IMR-90 (cell line): ENCODE measurements at regions not wholly inside any gene's neighbourhood (a gene's known extent, or its start where the extent isn't known, plus 50 kb on each side); places are given as distances from the start of the nearest gene placed in this dataset.
A peak's percentile ranks its signal among the peaks of the same experiment; 100 is the strongest.

ENCODE experiments used
- ATAC-seq: fragments of 200-7000 bp; cut with Tn5 transposase; 2 replicates; pipeline ENCODE4 v1.9.1; 2020; ENCODE audit warnings: low read depth, mild to moderate bottlenecking, moderate library complexity
- BruUV-seq: library from RNA; stranded (reverse); fragments of 400-500 nt; replicated peaks from 2 replicates; lab custom pipeline; 2021; lab: Mats Ljungman, UMichigan
- CTCF ChIA-PET: fragments of 300-600 bp; formaldehyde crosslinking; extraction: SDS; loops from one replicate; lab custom pipeline; 2021; ENCODE audit warnings: antibody characterized with exemption; lab: Yijun Ruan, JAX
- POLR2A ChIA-PET: fragments of 300-600 bp; sonication (Branson Sonifier 250); formaldehyde crosslinking; loops from one replicate; lab custom pipeline; 2022; ENCODE audit warnings: antibody characterized with exemption; ENCODE audit not compliant: unreplicated experiment; lab: Charles Lee
- DNase-seq: peaks from one replicate; pipeline ENCODE4 v3.0.0; 2013
- H2AFZ ChIP-seq: replicated peaks from 2 replicates; pipeline ENCODE3; 2013; ENCODE audit warnings: low read length, mild to moderate bottlenecking; ENCODE audit not compliant: poor library complexity
- H2AK5ac ChIP-seq: 2 replicates; pipeline ENCODE4 v1.6.1; 2013; ENCODE audit warnings: low read depth, low read length, inconsistent platforms
- H2AK9ac ChIP-seq: replicated peaks from 2 replicates; pipeline ENCODE3; 2013; ENCODE audit warnings: mild to moderate bottlenecking, low read depth, low read length, moderate library complexity; ENCODE audit not compliant: poor library complexity
- H2BK120ac ChIP-seq: 2 replicates; pipeline ENCODE4 v1.6.1; 2013; ENCODE audit warnings: low read depth, low read length, inconsistent platforms
- H2BK15ac ChIP-seq: 3 replicates; pipeline ENCODE4 v1.6.1; 2013; ENCODE audit warnings: low read depth, low read length, inconsistent platforms
- H2BK20ac ChIP-seq: 2 replicates; pipeline ENCODE4 v1.6.1; 2013; ENCODE audit warnings: low read depth, mild to moderate bottlenecking, inconsistent platforms, low read length, moderate library complexity
- H2BK5ac ChIP-seq: 2 replicates; pipeline ENCODE4 v1.6.1; 2013; ENCODE audit warnings: mild to moderate bottlenecking, low read depth, low read length, inconsistent platforms; ENCODE audit not compliant: poor library complexity, severe bottlenecking
- H3K14ac ChIP-seq: replicated peaks from 2 replicates; pipeline ENCODE4 v1.6.1; 2013; ENCODE audit warnings: low read depth, low read length, inconsistent platforms
- H3K18ac ChIP-seq: 2 replicates; pipeline ENCODE4 v1.6.1; 2013; ENCODE audit warnings: low read depth, low read length, control low read depth
- H3K23ac ChIP-seq: 2 replicates; pipeline ENCODE4 v1.6.1; 2013; ENCODE audit warnings: low read depth, low read length, inconsistent platforms
- H3K27ac ChIP-seq: 2 replicates; pipeline ENCODE4 v1.5.1; 2013; ENCODE audit warnings: mild to moderate bottlenecking, control low read depth, low read length; ENCODE audit not compliant: insufficient read depth
- H3K27me3 ChIP-seq: 2 replicates; pipeline ENCODE4 v1.6.1; 2013; ENCODE audit warnings: low read length; ENCODE audit not compliant: control insufficient read depth, insufficient read depth
- H3K36me3 ChIP-seq: 2 replicates; pipeline ENCODE4 v1.6.1; 2013; ENCODE audit warnings: low read length, mixed read lengths; ENCODE audit not compliant: control insufficient read depth, insufficient read depth
- H3K4ac ChIP-seq: 2 replicates; pipeline ENCODE4 v1.6.1; 2013; ENCODE audit warnings: low read depth, low read length, inconsistent platforms
- H3K4me1 ChIP-seq: 2 replicates; pipeline ENCODE4 v1.6.1; 2013; ENCODE audit warnings: low read length, mixed read lengths; ENCODE audit not compliant: control insufficient read depth, insufficient read depth
- H3K4me2 ChIP-seq: 2 replicates; pipeline ENCODE4 v1.6.1; 2013; ENCODE audit warnings: low read depth, mild to moderate bottlenecking, control low read depth, low read length, moderate library complexity
- H3K4me3 ChIP-seq: 2 replicates; pipeline ENCODE4 v1.5.1; 2013; ENCODE audit warnings: low read depth, mild to moderate bottlenecking, control low read depth, low read length, moderate library complexity; ENCODE audit not compliant: insufficient read depth
- H3K56ac ChIP-seq: 2 replicates; pipeline ENCODE4 v1.6.1; 2013; ENCODE audit warnings: low read length, inconsistent platforms; ENCODE audit not compliant: insufficient read depth; ENCODE audit errors: extremely low read depth
- H3K79me1 ChIP-seq, 2 experiments: 2 replicates each; pipeline ENCODE4 v1.6.1; 2013; ENCODE audit warnings: low read length in 2 of 2, inconsistent platforms in 1 of 2, low read depth in 1 of 2
- H3K9ac ChIP-seq: 2 replicates; pipeline ENCODE4 v1.6.1; 2013; ENCODE audit warnings: low read depth, low read length, control low read depth
- H3K9me1 ChIP-seq: 2 replicates; pipeline ENCODE4 v1.6.1; 2013; ENCODE audit warnings: low read length, inconsistent platforms; ENCODE audit not compliant: insufficient read depth
- H3K9me3 ChIP-seq: 2 replicates; pipeline ENCODE4 v1.6.1; 2013; ENCODE audit warnings: low read length; ENCODE audit not compliant: control insufficient read depth, insufficient read depth
- H4K20me1 ChIP-seq: 2 replicates; pipeline ENCODE4 v1.6.1; 2013; ENCODE audit warnings: low read length, inconsistent platforms; ENCODE audit not compliant: insufficient read depth
- H4K5ac ChIP-seq: 2 replicates; pipeline ENCODE4 v1.6.1; 2013; ENCODE audit warnings: mild to moderate bottlenecking, low read depth, low read length, control low read depth
- H4K8ac ChIP-seq, 2 experiments: 2 replicates each; pipeline ENCODE4 v1.6.1; 2013; ENCODE audit warnings: low read depth in 2 of 2, low read length in 2 of 2, control low read depth in 1 of 2, inconsistent platforms in 1 of 2
- H4K91ac ChIP-seq: 2 replicates; pipeline ENCODE4 v1.6.1; 2013; ENCODE audit warnings: low read depth, low read length, inconsistent platforms; ENCODE audit not compliant: insufficient read depth
- BHLHE40 ChIP-seq: fragments of 150-350 bp; IDR thresholded peaks from 2 replicates; pipeline ENCODE4 v1.6.1; 2016; ENCODE audit warnings: mild to moderate bottlenecking, low read depth, low read length
- SMC3 ChIP-seq: fragments of 150-350 bp; IDR thresholded peaks from 2 replicates; pipeline ENCODE4 v1.6.1; 2016; ENCODE audit warnings: low read depth, mild to moderate bottlenecking, antibody characterized with exemption, low read length, moderate library complexity
- WGBS, 2 experiments: methylation state at CpG; one replicate each; pipeline versions ENCODE4 v1.1.5 to v1.1.7; 2013; ENCODE audit warnings: missing lambda C conversion rate in 2 of 2; ENCODE audit not compliant: insufficient read length in 1 of 2; ENCODE audit errors: extremely low coverage in 2 of 2; 5-methylcytosine and 5-hydroxymethylcytosine counted together
- dilution Hi-C: fragments of 300-500 bp; cut with HindIII; formaldehyde crosslinking; loops from one replicate; pipeline ENCODE4 v1.14.3; 2018; ENCODE audit warnings: low sequenced_read_pairs; ENCODE audit not compliant: unreplicated experiment
- in situ Hi-C: fragments of 300-500 bp; cut with MboI; formaldehyde crosslinking; loops from 3 replicates; pipeline ENCODE4 v1.14.3; 2019; ENCODE audit warnings: low sequenced_read_pairs, inconsistent platforms, mixed read lengths
- intact Hi-C: fragments of 100-400 bp; cut with micrococcal nuclease; formaldehyde crosslinking; loops from 2 replicates; pipeline ENCODE4 v1.10.0; 2022
- TF ChIP-seq, protein P1 (sequence below): fragments of 150-350 bp; IDR thresholded peaks from 2 replicates; pipeline ENCODE4 v1.6.1; 2017; ENCODE audit warnings: mild to moderate bottlenecking, antibody characterized with exemption, low read length, low read depth

DNA sequence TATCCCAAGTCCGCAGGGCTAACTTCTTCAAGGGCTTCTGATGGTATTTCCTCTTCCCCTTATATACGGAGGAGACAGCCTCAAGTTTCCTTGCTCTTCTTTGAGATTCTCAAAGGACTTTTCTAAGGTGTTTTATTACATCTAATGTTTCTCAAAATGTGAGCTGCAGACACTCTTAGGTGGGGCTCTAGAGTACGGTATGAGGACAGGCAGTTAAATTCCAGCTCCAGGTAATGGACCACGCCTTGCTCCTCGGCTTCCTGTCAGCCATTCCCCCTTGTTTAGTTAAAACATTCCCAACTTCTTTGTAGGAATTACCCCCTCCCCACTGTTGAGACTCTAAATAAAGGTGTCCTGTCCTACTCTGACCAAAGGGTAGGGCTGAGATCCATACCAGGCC lies 131.9 kb downstream of the IRS1 start:
- intact Hi-C loops (loop anchor here (10.0 kb wide), 1 partner anchor 993 kb away; no protein-coding TSS in a partner anchor), dilution Hi-C loops (no loop called here), in situ Hi-C loops (no loop called here)
- WGBS, 2 experiments = no CpG with 5 or more reads among the region's 5 CpGs
- H2AFZ ChIP-seq = no peak overlapping the region
- no peak overlapping the region for H3K9ac ChIP-seq
- ATAC-seq = no peak
- H2AK9ac ChIP-seq = no peak overlapping the region
- no peak for DNase-seq
- H3K9me1 ChIP-seq = no peaks in the 10 kb centered on the region
- no peaks in the 10 kb centered on the region; the same call in 1 of the 2 replicates for H3K4me1 ChIP-seq
- no peak overlapping the region for H4K5ac ChIP-seq
- no peaks in the 10 kb centered on the region for H3K79me1 ChIP-seq
- H2BK15ac ChIP-seq = peak overlapping the region; percentile 40; the same call in 1 of the 3 replicates
- no peak overlapping the region for H3K18ac ChIP-seq
- BruUV-seq = no TSS peak
- TF ChIP-seq BHLHE40 (no peak), SMC3 (no peak)
- TF ChIP-seq, protein P1, sequence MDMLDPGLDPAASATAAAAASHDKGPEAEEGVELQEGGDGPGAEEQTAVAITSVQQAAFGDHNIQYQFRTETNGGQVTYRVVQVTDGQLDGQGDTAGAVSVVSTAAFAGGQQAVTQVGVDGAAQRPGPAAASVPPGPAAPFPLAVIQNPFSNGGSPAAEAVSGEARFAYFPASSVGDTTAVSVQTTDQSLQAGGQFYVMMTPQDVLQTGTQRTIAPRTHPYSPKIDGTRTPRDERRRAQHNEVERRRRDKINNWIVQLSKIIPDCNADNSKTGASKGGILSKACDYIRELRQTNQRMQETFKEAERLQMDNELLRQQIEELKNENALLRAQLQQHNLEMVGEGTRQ = no peak
- no peak overlapping the region for H4K8ac ChIP-seq
- no peak overlapping the region for H2AK5ac ChIP-seq
- H2BK120ac ChIP-seq = no peak overlapping the region
- H3K36me3 ChIP-seq = no peaks in the 10 kb centered on the region
- H3K9me3 ChIP-seq = no peaks in the 10 kb centered on the region
- H2BK20ac ChIP-seq = no peak overlapping the region; the same call in 1 of the 2 replicates
- no peak overlapping the region for H3K23ac ChIP-seq
- no peak overlapping the region for H3K56ac ChIP-seq
- no peak overlapping the region for H3K14ac ChIP-seq
- no peak overlapping the region for H2BK5ac ChIP-seq
- no peak overlapping the region for H3K4me2 ChIP-seq
- ChIA-PET CTCF (interaction anchor here (0.6 kb wide), 1 partner anchor 1021 kb away, joined by 3 read pairs; no protein-coding TSS in a partner anchor), POLR2A (no interaction called here)
- H3K27ac ChIP-seq = no peak overlapping the region
- peak overlapping the region; percentile 9; the same call in 1 of the 2 replicates for H4K91ac ChIP-seq
- no peak overlapping the region for H3K4me3 ChIP-seq
- H4K20me1 ChIP-seq = no peaks in the 10 kb centered on the region
- H3K4ac ChIP-seq = no peak overlapping the region
- no peaks in the 10 kb centered on the region for H3K27me3 ChIP-seq
